H9 (cell line): ENCODE measurements at regions not wholly inside any gene's neighbourhood (a gene's known extent, or its start where the extent isn't known, plus 50 kb on each side); places are given as distances from the start of the nearest gene placed in this dataset.

Experiments
- DNase-seq: peaks from one replicate; pipeline ENCODE4 v3.0.0-alpha.2; 2017
- H2AFZ ChIP-seq: one replicate; pipeline ENCODE4 v1.6.1; 2013; ENCODE audit warnings: mild to moderate bottlenecking, low read length, control low read depth, moderate library complexity
- H2AK5ac ChIP-seq: 2 replicates; pipeline ENCODE4 v1.6.1; 2013; ENCODE audit warnings: low read length, control low read depth, mixed read lengths; ENCODE audit not compliant: insufficient read length
- H2BK120ac ChIP-seq: one replicate; pipeline ENCODE4 v1.6.1; 2013; ENCODE audit warnings: low read depth, mild to moderate bottlenecking, low read length, control low read depth, inconsistent platforms; ENCODE audit not compliant: poor library complexity, severe bottlenecking
- H2BK12ac ChIP-seq: 2 replicates; pipeline ENCODE4 v1.6.1; 2013; ENCODE audit warnings: low read length, control low read depth, mixed read lengths, low read depth; ENCODE audit not compliant: insufficient read length
- H2BK15ac ChIP-seq: 2 replicates; pipeline ENCODE4 v1.6.1; 2013; ENCODE audit warnings: low read depth, low read length, control low read depth
- H2BK20ac ChIP-seq: one replicate; pipeline ENCODE4 v1.6.1; 2013; ENCODE audit warnings: low read depth, mild to moderate bottlenecking, low read length, control low read depth, inconsistent platforms; ENCODE audit not compliant: poor library complexity, severe bottlenecking
- H2BK5ac ChIP-seq: 2 replicates; pipeline ENCODE4 v1.6.1; 2013; ENCODE audit warnings: low read length, control low read depth, mixed read lengths; ENCODE audit not compliant: insufficient read length
- H3K14ac ChIP-seq: 2 replicates; pipeline ENCODE4 v1.6.1; 2013; ENCODE audit warnings: low read length, control low read depth; ENCODE audit not compliant: insufficient read depth
- H3K18ac ChIP-seq: 2 replicates; pipeline ENCODE4 v1.6.1; 2013; ENCODE audit warnings: low read depth, mild to moderate bottlenecking, mixed read lengths, low read length, control low read depth; ENCODE audit not compliant: insufficient read length
- H3K23ac ChIP-seq: 2 replicates; pipeline ENCODE4 v1.6.1; 2013; ENCODE audit warnings: low read length, control low read depth, mixed read lengths, low read depth; ENCODE audit not compliant: insufficient read length
- H3K23me2 ChIP-seq: 2 replicates; pipeline ENCODE4 v1.6.1; 2013; ENCODE audit warnings: low read depth, mild to moderate bottlenecking, mixed read lengths, low read length, control low read depth; ENCODE audit not compliant: insufficient read length, poor library complexity, severe bottlenecking
- H3K27ac ChIP-seq: 2 replicates; pipeline ENCODE4 v1.5.1; 2013; ENCODE audit warnings: low read length, control low read depth, mixed read lengths, low read depth; ENCODE audit not compliant: insufficient read length
- H3K27me3 ChIP-seq: 2 replicates; pipeline ENCODE4 v1.6.1; 2013; ENCODE audit warnings: low read length, control low read depth, inconsistent platforms; ENCODE audit not compliant: insufficient read depth
- H3K4ac ChIP-seq: 2 replicates; pipeline ENCODE4 v1.6.1; 2013; ENCODE audit warnings: low read depth, mild to moderate bottlenecking, control low read depth, inconsistent platforms, low read length, moderate library complexity
- H3K4me1 ChIP-seq: 2 replicates; pipeline ENCODE4 v1.6.1; 2013; ENCODE audit warnings: low read length, control low read depth, inconsistent platforms; ENCODE audit not compliant: insufficient read depth
- H3K4me2 ChIP-seq: 2 replicates; pipeline ENCODE4 v1.6.1; 2013; ENCODE audit warnings: low read length, control low read depth, mixed read lengths; ENCODE audit not compliant: insufficient read length, insufficient read depth
- H3K56ac ChIP-seq: 2 replicates; pipeline ENCODE4 v1.6.1; 2013; ENCODE audit warnings: low read depth, mild to moderate bottlenecking, mixed read lengths, low read length, control low read depth; ENCODE audit not compliant: insufficient read length
- H3K79me1 ChIP-seq: 2 replicates; pipeline ENCODE4 v1.6.1; 2013; ENCODE audit warnings: low read depth, mild to moderate bottlenecking, moderate library complexity, low read length, control low read depth, inconsistent platforms; ENCODE audit not compliant: insufficient read depth, poor library complexity, severe bottlenecking
- H3K79me2 ChIP-seq: 2 replicates; pipeline ENCODE4 v1.6.1; 2013; ENCODE audit warnings: low read length, control low read depth, inconsistent platforms; ENCODE audit not compliant: insufficient read depth
- H3K9ac ChIP-seq: 2 replicates; pipeline ENCODE4 v1.6.1; 2013; ENCODE audit warnings: low read length, control low read depth, mixed read lengths; ENCODE audit not compliant: insufficient read length; ENCODE audit errors: extremely low read depth
- H3K9me3 ChIP-seq: one replicate; pipeline ENCODE4 v1.6.1; 2013; ENCODE audit warnings: low read depth, low read length, inconsistent platforms; ENCODE audit not compliant: control insufficient read depth
- H3T11ph ChIP-seq: one replicate; pipeline ENCODE4 v1.6.1; 2013; ENCODE audit warnings: mild to moderate bottlenecking, low read length, control low read depth, inconsistent platforms
- H4K20me1 ChIP-seq: one replicate; pipeline ENCODE4 v1.6.1; 2013; ENCODE audit not compliant: control insufficient read depth, insufficient read length, insufficient read depth
- H4K5ac ChIP-seq: 2 replicates; pipeline ENCODE4 v1.6.1; 2013; ENCODE audit warnings: low read depth, mild to moderate bottlenecking, mixed read lengths, low read length, control low read depth; ENCODE audit not compliant: insufficient read length
- H4K8ac ChIP-seq: replicated peaks from 2 replicates; pipeline ENCODE4 v1.6.1; 2013; ENCODE audit warnings: low read length, control low read depth, mixed read lengths, low read depth; ENCODE audit not compliant: insufficient read length
- H4K91ac ChIP-seq: 2 replicates; pipeline ENCODE4 v1.6.1; 2013; ENCODE audit warnings: low read depth, mild to moderate bottlenecking, moderate library complexity, mixed read lengths, low read length, control low read depth; ENCODE audit not compliant: insufficient read length
- H3K27ac Mint-ChIP-seq, 3 experiments: 2 replicates in 2 of 3; 3 replicates in 1 of 3; pipeline ENCODE4 v1.8.0; 2020 to 2021; ENCODE audit warnings: mixed read lengths in 3 of 3, mild to moderate bottlenecking in 1 of 3, moderate library complexity in 1 of 3
- H3K27me3 Mint-ChIP-seq: 2 replicates; pipeline ENCODE4 v1.8.0; 2021; ENCODE audit warnings: low read depth, mild to moderate bottlenecking, moderate library complexity, mixed read lengths
- H3K36me3 Mint-ChIP-seq, 3 experiments: 2 replicates in 2 of 3; 3 replicates in 1 of 3; pipeline ENCODE4 v1.8.0; 2020 to 2021; ENCODE audit warnings: low read depth in 3 of 3, mixed read lengths in 3 of 3; ENCODE audit not compliant: insufficient read depth in 1 of 3
- H3K4me1 Mint-ChIP-seq, 2 experiments: 2 replicates each; pipeline ENCODE4 v1.8.0; 2020; ENCODE audit warnings: mixed read lengths in 2 of 2
- H3K4me3 Mint-ChIP-seq, 2 experiments: 2 replicates in 1 of 2; 3 replicates in 1 of 2; pipeline ENCODE4 v1.8.0; 2020 to 2021; ENCODE audit warnings: mild to moderate bottlenecking in 2 of 2, mixed read lengths in 2 of 2, moderate library complexity in 1 of 2
- H3K9me3 Mint-ChIP-seq, 2 experiments: 2 replicates in 1 of 2; 3 replicates in 1 of 2; pipeline ENCODE4 v1.8.0; 2020; ENCODE audit warnings: mild to moderate bottlenecking in 2 of 2, mixed read lengths in 2 of 2, moderate library complexity in 1 of 2
- WGBS: extraction: QIAGEN DNeasy Blood & Tissue Kit; methylation state at CpG from one replicate; pipeline ENCODE4 v1.1.7; 2013; ENCODE audit warnings: missing lambda C conversion rate, low lambda C conversion rate, mixed read lengths; ENCODE audit not compliant: insufficient read length; ENCODE audit errors: extremely low coverage; 5-methylcytosine and 5-hydroxymethylcytosine counted together
- TF ChIP-seq, protein P1 (sequence below): fragments of 200-600 bp; sonication (generic); conservative IDR thresholded peaks from 3 replicates; pipeline ENCODE4 v1.8.0; 2021; ENCODE audit warnings: antibody characterized with exemption, mild to moderate bottlenecking

DNA sequence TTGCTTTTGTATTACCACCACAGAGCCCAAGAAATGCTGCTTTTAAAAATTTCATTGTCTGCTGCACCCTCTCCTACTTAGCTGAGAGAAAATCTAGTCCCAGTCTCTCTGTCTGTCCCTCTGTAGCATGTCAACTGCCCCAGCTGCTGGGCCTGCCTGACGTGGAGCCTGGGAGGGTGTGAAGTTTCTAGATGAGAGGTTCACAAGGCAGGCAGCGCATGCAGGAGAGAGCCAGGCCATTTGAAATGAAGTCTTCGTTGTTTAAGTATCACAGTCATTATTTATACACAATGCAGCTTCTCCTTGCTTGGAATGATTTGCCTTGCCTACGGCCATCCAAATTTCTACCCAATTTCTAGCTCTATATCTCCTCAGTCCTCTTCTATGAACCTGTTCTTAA is 306.8 kb upstream of the PLXNA2 start:
- Mint-ChIP-seq H3K27ac (no peak overlapping the region; a peak in 1 of 7 replicates), H3K4me1 (peaks cover 6 to 8% of the 10 kb centered on the region in 2 experiments; a peak in 3 of 4 replicates), H3K9me3 (no peaks in the 10 kb centered on the region), H3K27me3 (peaks cover 1% of the 10 kb centered on the region; the same call in 1 of the 2 replicates), H3K4me3 (no peak overlapping the region), H3K36me3 (no peaks in the 10 kb centered on the region)
- TF ChIP-seq, protein P1, sequence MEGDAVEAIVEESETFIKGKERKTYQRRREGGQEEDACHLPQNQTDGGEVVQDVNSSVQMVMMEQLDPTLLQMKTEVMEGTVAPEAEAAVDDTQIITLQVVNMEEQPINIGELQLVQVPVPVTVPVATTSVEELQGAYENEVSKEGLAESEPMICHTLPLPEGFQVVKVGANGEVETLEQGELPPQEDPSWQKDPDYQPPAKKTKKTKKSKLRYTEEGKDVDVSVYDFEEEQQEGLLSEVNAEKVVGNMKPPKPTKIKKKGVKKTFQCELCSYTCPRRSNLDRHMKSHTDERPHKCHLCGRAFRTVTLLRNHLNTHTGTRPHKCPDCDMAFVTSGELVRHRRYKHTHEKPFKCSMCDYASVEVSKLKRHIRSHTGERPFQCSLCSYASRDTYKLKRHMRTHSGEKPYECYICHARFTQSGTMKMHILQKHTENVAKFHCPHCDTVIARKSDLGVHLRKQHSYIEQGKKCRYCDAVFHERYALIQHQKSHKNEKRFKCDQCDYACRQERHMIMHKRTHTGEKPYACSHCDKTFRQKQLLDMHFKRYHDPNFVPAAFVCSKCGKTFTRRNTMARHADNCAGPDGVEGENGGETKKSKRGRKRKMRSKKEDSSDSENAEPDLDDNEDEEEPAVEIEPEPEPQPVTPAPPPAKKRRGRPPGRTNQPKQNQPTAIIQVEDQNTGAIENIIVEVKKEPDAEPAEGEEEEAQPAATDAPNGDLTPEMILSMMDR = no peak
- H2BK12ac ChIP-seq = no peak overlapping the region
- no peak for DNase-seq
- no peak overlapping the region for H4K91ac ChIP-seq
- H3K23ac ChIP-seq = no peak overlapping the region
- H3K27me3 ChIP-seq = no peaks in the 10 kb centered on the region
- H3T11ph ChIP-seq = no peak overlapping the region
- H3K56ac ChIP-seq = no peak overlapping the region
- no peak overlapping the region for H3K9ac ChIP-seq
- no peak overlapping the region for H4K8ac ChIP-seq
- H3K79me2 ChIP-seq = no peaks in the 10 kb centered on the region
- no peak overlapping the region for H2BK120ac ChIP-seq
- H3K4me1 ChIP-seq = no peaks in the 10 kb centered on the region; the same call in 1 of the 2 replicates
- no peaks in the 10 kb centered on the region for H4K20me1 ChIP-seq
- no peaks in the 10 kb centered on the region for H3K9me3 ChIP-seq
- no peak overlapping the region for H2AK5ac ChIP-seq
- H4K5ac ChIP-seq = no peak overlapping the region
- no peaks in the 10 kb centered on the region for H3K23me2 ChIP-seq
- no peak overlapping the region for H3K18ac ChIP-seq
- H3K4me2 ChIP-seq = no peak overlapping the region
- H2BK5ac ChIP-seq = no peak overlapping the region
- no peaks in the 10 kb centered on the region for H3K79me1 ChIP-seq
- no peak overlapping the region for H3K14ac ChIP-seq
- no peak overlapping the region for H2AFZ ChIP-seq
- no CpG with 5 or more reads among the region's 4 CpGs for WGBS
- no peak overlapping the region for H3K27ac ChIP-seq
- no peak overlapping the region for H2BK15ac ChIP-seq
- no peak overlapping the region for H3K4ac ChIP-seq
- H2BK20ac ChIP-seq = no peak overlapping the region
